Panc1 (cell line): ENCODE measurements at regions not wholly inside any gene's neighbourhood (a gene's known extent, or its start where the extent isn't known, plus 50 kb on each side); places are given as distances from the start of the nearest gene placed in this dataset.
A peak's percentile ranks its signal among the peaks of the same experiment; 100 is the strongest.

Experiments
- ATAC-seq: fragments of 200-7000 bp; cut with Tn5 transposase; 2 replicates; pipeline ENCODE4 v1.9.1; 2020; ENCODE audit warnings: mild to moderate bottlenecking, moderate library complexity
- BruUV-seq: library from RNA; stranded (reverse); fragments of 400-500 nt; replicated peaks from 2 replicates; lab custom pipeline; 2021; lab: Mats Ljungman, UMichigan
- CTCF ChIA-PET: fragments of 300-600 bp; sonication (Branson Sonifier 250); formaldehyde crosslinking; loops from one replicate; lab custom pipeline; 2022; ENCODE audit warnings: antibody characterized with exemption; lab: Charles Lee
- POLR2A ChIA-PET: fragments of 300-600 bp; sonication (Branson Sonifier 250); formaldehyde crosslinking; loops from one replicate; lab custom pipeline; 2022; ENCODE audit warnings: antibody characterized with exemption; lab: Charles Lee
- DNase-seq: peaks from one replicate; pipeline ENCODE4 v3.0.0-alpha.2; 2010; ENCODE audit warnings: low read depth, low spot score
- H3K27ac ChIP-seq: 2 replicates; pipeline ENCODE4 v1.5.1; 2011; ENCODE audit warnings: mild to moderate bottlenecking, low read length, inconsistent platforms
- H3K27me3 ChIP-seq: fragments of 200-500 bp; sonication (Bioruptor generic); 2 replicates; pipeline ENCODE4 v1.6.0; 2014; ENCODE audit warnings: low read length, inconsistent platforms; ENCODE audit not compliant: control insufficient read depth, insufficient read depth
- H3K36me3 ChIP-seq: fragments of 200-500 bp; sonication (Bioruptor generic); 2 replicates; pipeline ENCODE4 v1.5.1; 2014; ENCODE audit warnings: inconsistent platforms, mild to moderate bottlenecking, low read length, moderate library complexity; ENCODE audit not compliant: control insufficient read depth, insufficient read depth
- H3K4me1 ChIP-seq: 2 replicates; pipeline ENCODE4 v1.5.1; 2011; ENCODE audit warnings: inconsistent platforms, mild to moderate bottlenecking, low read length, moderate library complexity; ENCODE audit not compliant: control insufficient read depth, insufficient read depth
- H3K4me3 ChIP-seq, 2 experiments: 2 replicates each; pipeline ENCODE4 v1.5.1; 2011 to 2012; ENCODE audit warnings: low read depth in 2 of 2, low read length in 2 of 2, mild to moderate bottlenecking in 2 of 2, inconsistent platforms in 1 of 2, moderate library complexity in 1 of 2
- H3K9me3 ChIP-seq: fragments of 200-500 bp; sonication (Bioruptor generic); 2 replicates; pipeline ENCODE4 v1.5.1; 2014; ENCODE audit warnings: low read depth, mild to moderate bottlenecking, inconsistent platforms, low read length, moderate library complexity; ENCODE audit not compliant: control insufficient read depth, insufficient read depth
- POLR2AphosphoS5 ChIP-seq: IDR thresholded peaks from 2 replicates; pipeline ENCODE4 v1.6.1; 2012; ENCODE audit warnings: mild to moderate bottlenecking, low read depth, low read length, moderate library complexity
- REST ChIP-seq, 2 experiments: IDR thresholded peaks; 2 replicates each; pipeline ENCODE4 v1.6.1; 2011 to 2012; ENCODE audit warnings: low read depth in 2 of 2, control low read depth in 1 of 2, low read length in 1 of 2, mild to moderate bottlenecking in 1 of 2, moderate library complexity in 1 of 2; ENCODE audit not compliant: insufficient read depth in 1 of 2
- SIN3A ChIP-seq: IDR thresholded peaks from 2 replicates; pipeline ENCODE4 v1.6.1; 2012; ENCODE audit warnings: low read depth, mild to moderate bottlenecking, low read length, moderate library complexity, borderline replicate concordance; ENCODE audit not compliant: insufficient read depth
- TCF7L2 ChIP-seq: IDR thresholded peaks from 2 replicates; pipeline ENCODE4 v1.6.1; 2011; ENCODE audit warnings: mild to moderate bottlenecking, low read depth, low read length, inconsistent platforms
- in situ Hi-C: cut with HindIII; loops from 2 replicates; pipeline ENCODE4 v1.10.0; 2016; ENCODE audit warnings: low sequenced_read_pairs, low pct_unique_long_range_greater_than_20kb
- intact Hi-C: fragments of 100-400 bp; cut with micrococcal nuclease; formaldehyde crosslinking; loops from one replicate; pipeline ENCODE4 v1.10.0; 2022; ENCODE audit not compliant: unreplicated experiment
- TF ChIP-seq, protein P1 (sequence below): fragments of 450-650 bp; IDR thresholded peaks from 2 replicates; pipeline ENCODE4 v1.5.1; 2017; ENCODE audit warnings: mild to moderate bottlenecking

DNA sequence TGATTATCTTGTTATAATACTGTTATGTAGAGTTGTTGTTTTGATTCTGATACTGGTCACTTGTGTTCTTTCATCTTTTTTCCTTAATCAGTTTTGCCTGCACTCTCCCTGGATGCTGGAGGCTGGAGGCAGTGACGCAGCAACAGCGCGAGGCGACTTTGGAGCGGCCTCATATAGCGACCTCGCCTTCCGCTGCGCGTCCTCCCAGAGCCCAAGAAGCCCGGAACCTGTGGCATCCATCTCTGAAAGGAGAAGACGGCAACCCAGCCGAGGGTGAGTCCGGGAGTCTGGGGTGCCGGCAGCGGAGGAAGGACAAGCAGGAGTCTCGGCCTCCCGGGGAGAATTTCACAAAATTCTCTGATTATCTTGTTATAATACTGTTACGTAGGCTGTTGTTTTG is 161.2 kb downstream of the ZNF33B start:
- intact Hi-C loops (no loop called here), in situ Hi-C loops (no loop called here)
- CTCF ChIA-PET: no interaction called here
- Histone ChIP-seq H3K4me3 (peak overlapping the region in 1 of 2 experiments; percentile 77; a peak in 3 of 4 replicates), H3K36me3 (no peaks in the 10 kb centered on the region), H3K4me1 (0 out of 2 replicates have a peak, but pooled peaks cover 7% of the 10 kb centered on the region), H3K27me3 (no peaks in the 10 kb centered on the region), H3K9me3 (no peaks in the 10 kb centered on the region), H3K27ac (no peak overlapping the region)
- ATAC-seq (no peak), DNase-seq (no peak)
- TF ChIP-seq, protein P1, sequence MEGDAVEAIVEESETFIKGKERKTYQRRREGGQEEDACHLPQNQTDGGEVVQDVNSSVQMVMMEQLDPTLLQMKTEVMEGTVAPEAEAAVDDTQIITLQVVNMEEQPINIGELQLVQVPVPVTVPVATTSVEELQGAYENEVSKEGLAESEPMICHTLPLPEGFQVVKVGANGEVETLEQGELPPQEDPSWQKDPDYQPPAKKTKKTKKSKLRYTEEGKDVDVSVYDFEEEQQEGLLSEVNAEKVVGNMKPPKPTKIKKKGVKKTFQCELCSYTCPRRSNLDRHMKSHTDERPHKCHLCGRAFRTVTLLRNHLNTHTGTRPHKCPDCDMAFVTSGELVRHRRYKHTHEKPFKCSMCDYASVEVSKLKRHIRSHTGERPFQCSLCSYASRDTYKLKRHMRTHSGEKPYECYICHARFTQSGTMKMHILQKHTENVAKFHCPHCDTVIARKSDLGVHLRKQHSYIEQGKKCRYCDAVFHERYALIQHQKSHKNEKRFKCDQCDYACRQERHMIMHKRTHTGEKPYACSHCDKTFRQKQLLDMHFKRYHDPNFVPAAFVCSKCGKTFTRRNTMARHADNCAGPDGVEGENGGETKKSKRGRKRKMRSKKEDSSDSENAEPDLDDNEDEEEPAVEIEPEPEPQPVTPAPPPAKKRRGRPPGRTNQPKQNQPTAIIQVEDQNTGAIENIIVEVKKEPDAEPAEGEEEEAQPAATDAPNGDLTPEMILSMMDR: no peak
- TF ChIP-seq SIN3A: no peak
- no peak for TF ChIP-seq REST (IDR thresholded peaks at IDR 0.05; ENCODE audit: insufficient read depth in 1 of 2, low read depth in 2 of 2, low read length in 1 of 2)
- no peak for TF ChIP-seq TCF7L2
- TF ChIP-seq POLR2AphosphoS5: no peak
- BruUV-seq: TSS peak; percentile 69
- POLR2A ChIA-PET: no interaction called here

DNA sequence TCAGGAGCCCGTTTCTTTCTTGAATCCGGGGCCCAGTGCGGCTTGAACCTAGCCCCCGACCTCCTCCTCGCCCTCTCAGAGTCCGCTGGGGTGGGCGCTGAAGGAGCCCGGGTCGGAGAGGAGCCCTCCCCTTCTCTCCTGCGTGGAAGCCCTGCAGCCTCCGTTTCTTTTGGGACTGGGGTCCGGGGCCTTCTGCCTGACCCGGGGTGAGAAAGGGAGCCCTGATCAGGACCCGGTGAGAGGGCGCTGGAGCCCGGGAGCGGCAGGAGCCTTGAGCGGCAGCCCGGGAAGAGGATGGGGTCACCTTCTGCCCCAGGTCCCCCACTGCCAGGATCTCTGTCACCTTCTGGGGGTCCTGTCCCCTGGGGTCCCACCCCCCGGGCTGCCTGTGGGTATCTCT is 162.3 kb downstream of the ZNF33B start:
- Histone ChIP-seq H3K4me1 (0 out of 2 replicates have a peak, but pooled peaks cover 7% of the 10 kb centered on the region), H3K36me3 (no peaks in the 10 kb centered on the region), H3K27ac (peak overlapping the region; percentile 82), H3K4me3 (peak overlapping the region; percentile 68 to 77), H3K27me3 (no peaks in the 10 kb centered on the region), H3K9me3 (no peaks in the 10 kb centered on the region)
- TF ChIP-seq SIN3A (no peak), REST (IDR thresholded peaks at IDR 0.05; ENCODE audit: insufficient read depth in 1 of 2, low read depth in 2 of 2, low read length in 1 of 2) (no peak), TCF7L2 (no peak), POLR2AphosphoS5 (no peak)
- TF ChIP-seq, protein P1: no peak
- no peak for DNase-seq
- BruUV-seq: no TSS peak
- ATAC-seq: no peak; the same call in 1 of the 2 replicates
- ChIA-PET CTCF (no interaction called here), POLR2A (no interaction called here)
- in situ Hi-C loops: no loop called here
- intact Hi-C loops: no loop called here
